SK-N-SH (cell line): ENCODE measurements at regions not wholly inside any gene's neighbourhood (a gene's known extent, or its start where the extent isn't known, plus 50 kb on each side); places are given as distances from the start of the nearest gene placed in this dataset.

Experiments used
- CTCF ChIA-PET: fragments of 300-600, 350-600 bp; formaldehyde crosslinking; extraction: SDS; loops from one replicate; lab custom pipeline; 2021; lab: Yijun Ruan, JAX
- POLR2A ChIA-PET: fragments of 350-600 bp; sonication (Branson Sonifier 250); formaldehyde crosslinking; extraction: SDS; loops from one replicate; lab custom pipeline; 2020; ENCODE audit warnings: antibody characterized with exemption, inconsistent platforms; lab: Yijun Ruan, JAX
- DNase-seq: peaks from one replicate; pipeline ENCODE4 v3.0.0; 2012
- H2AFZ ChIP-seq: fragments of 200-600 bp; sonication (generic); 2 replicates; pipeline ENCODE4 v1.8.1; 2016; ENCODE audit warnings: antibody characterized with exemption, mild to moderate bottlenecking, low read depth
- H3F3A ChIP-seq: fragments of 200-600 bp; sonication (generic); replicated peaks from 2 replicates; pipeline ENCODE3; 2016; ENCODE audit warnings: antibody characterized with exemption, mild to moderate bottlenecking; ENCODE audit not compliant: insufficient read depth
- H3K27ac ChIP-seq, 2 experiments: fragments of 200-500 bp in 1 of 2; fragments of 200-600 bp in 1 of 2; sonication (Bioruptor generic) in 1 of 2; sonication (generic), shearing (Covaris generic) in 1 of 2; 2 replicates each; pipeline versions ENCODE4 v1.5.1 to v1.6.1; 2014 to 2016; ENCODE audit warnings: low read depth in 2 of 2, inconsistent platforms in 1 of 2, low read length in 1 of 2, mild to moderate bottlenecking in 1 of 2, mixed read lengths in 1 of 2
- H3K27me3 ChIP-seq: fragments of 200-600 bp; sonication (generic), shearing (Covaris generic); 2 replicates; pipeline ENCODE4 v1.6.1; 2016; ENCODE audit warnings: mixed run types; ENCODE audit not compliant: insufficient read depth
- H3K36me3 ChIP-seq, 2 experiments: fragments of 200-500 bp in 1 of 2; fragments of 200-600 bp in 1 of 2; sonication (Bioruptor generic) in 1 of 2; sonication (generic) in 1 of 2; replicated peaks in 1 of 2; 2 replicates each; pipeline versions ENCODE3 to v1.5.1; 2014 to 2016; ENCODE audit warnings: low read length in 1 of 2, mild to moderate bottlenecking in 1 of 2; ENCODE audit not compliant: insufficient read depth in 2 of 2, control insufficient read depth in 1 of 2
- H3K4me1 ChIP-seq, 2 experiments: fragments of 200-500 bp in 1 of 2; fragments of 200-600 bp in 1 of 2; sonication (Bioruptor generic) in 1 of 2; sonication (generic), shearing (Covaris generic) in 1 of 2; 2 replicates each; pipeline versions ENCODE4 v1.5.1 to v1.6.1; 2014 to 2016; ENCODE audit warnings: low read depth in 1 of 2, low read length in 1 of 2, mixed run types in 1 of 2; ENCODE audit not compliant: insufficient read depth in 2 of 2, control insufficient read depth in 1 of 2
- H3K4me2 ChIP-seq: fragments of 200-600 bp; sonication (generic), shearing (Covaris generic); 2 replicates; pipeline ENCODE4 v1.6.1; 2017; ENCODE audit warnings: mixed run types
- H3K4me3 ChIP-seq, 2 experiments: fragments of 200-500 bp in 1 of 2; fragments of 200-600 bp in 1 of 2; sonication (Bioruptor generic) in 1 of 2; sonication (generic), shearing (Covaris generic) in 1 of 2; 2 replicates each; pipeline versions ENCODE4 v1.5.1 to v1.8.1; 2014 to 2016; ENCODE audit warnings: low read depth in 2 of 2, inconsistent platforms in 1 of 2, low read length in 1 of 2, mild to moderate bottlenecking in 1 of 2, mixed read lengths in 1 of 2, moderate library complexity in 1 of 2
- H3K79me2 ChIP-seq: fragments of 200-600 bp; sonication (generic); 2 replicates; pipeline ENCODE4 v1.8.1; 2017; ENCODE audit warnings: mild to moderate bottlenecking; ENCODE audit not compliant: insufficient read depth
- H3K9ac ChIP-seq: fragments of 200-600 bp; sonication (generic); 2 replicates; pipeline ENCODE4 v1.6.1; 2017; ENCODE audit warnings: mixed run types
- H3K9me2 ChIP-seq: fragments of 200-600 bp; sonication (generic); 2 replicates; pipeline ENCODE4 v1.6.1; 2017; ENCODE audit warnings: mixed run types
- H3K9me3 ChIP-seq: fragments of 200-600 bp; sonication (generic); 2 replicates; pipeline ENCODE4 v1.6.1; 2017; ENCODE audit warnings: mixed run types, mild to moderate bottlenecking, moderate library complexity
- H4K20me1 ChIP-seq: fragments of 200-600 bp; sonication (generic); 2 replicates; pipeline ENCODE4 v1.6.1; 2017; ENCODE audit warnings: mild to moderate bottlenecking, mixed run types; ENCODE audit not compliant: insufficient read depth
- CHD2 ChIP-seq: fragments of 150-350 bp; IDR thresholded peaks from 2 replicates; pipeline ENCODE4 v1.6.1; 2018; ENCODE audit warnings: low read length; ENCODE audit not compliant: partially characterized antibody
- CTCF ChIP-seq: fragments of 200-600 bp; sonication (generic); IDR thresholded peaks from 2 replicates; pipeline ENCODE4 v1.6.1; 2017; ENCODE audit warnings: antibody characterized with exemption, mild to moderate bottlenecking, moderate library complexity
- EZH2phosphoT487 ChIP-seq: fragments of 200-600 bp; sonication (generic); IDR thresholded peaks from 2 replicates; pipeline ENCODE4 v1.6.1; 2017; ENCODE audit warnings: low read depth, mixed run types, mild to moderate bottlenecking, antibody characterized with exemption, moderate library complexity, borderline replicate concordance
- FOXM1 ChIP-seq: IDR thresholded peaks from 2 replicates; pipeline ENCODE4 v1.4.0; 2012; ENCODE audit warnings: low read depth, mild to moderate bottlenecking
- GABPA ChIP-seq: IDR thresholded peaks from 2 replicates; pipeline ENCODE4 v1.4.0; 2012; ENCODE audit warnings: low read depth, mild to moderate bottlenecking
- IRF3 ChIP-seq: fragments of 150-350 bp; IDR thresholded peaks from 2 replicates; pipeline ENCODE4 v1.6.1; 2016; ENCODE audit warnings: mild to moderate bottlenecking, low read depth, low read length
- MEF2A ChIP-seq: IDR thresholded peaks from 2 replicates; pipeline ENCODE4 v1.4.0; 2012; ENCODE audit warnings: low read depth, borderline replicate concordance
- NFIC ChIP-seq: IDR thresholded peaks from 2 replicates; pipeline ENCODE4 v1.4.0; 2012; ENCODE audit warnings: borderline replicate concordance
- NRF1 ChIP-seq: IDR thresholded peaks from 2 replicates; pipeline ENCODE4 v1.6.1; 2012; ENCODE audit warnings: low read depth, mild to moderate bottlenecking, low read length
- RAD21 ChIP-seq: IDR thresholded peaks from 2 replicates; pipeline ENCODE4 v1.6.1; 2012; ENCODE audit warnings: mild to moderate bottlenecking, low read length
- REST ChIP-seq: IDR thresholded peaks from 2 replicates; pipeline ENCODE4 v1.6.1; 2012; ENCODE audit warnings: mild to moderate bottlenecking, low read depth, low read length, moderate library complexity
- RFX5 ChIP-seq: IDR thresholded peaks from 2 replicates; pipeline ENCODE4 v1.6.1; 2012; ENCODE audit warnings: mild to moderate bottlenecking, improper control_type of control experiment, low read length
- ZBTB33 ChIP-seq: IDR thresholded peaks from 2 replicates; pipeline ENCODE4 v1.4.0; 2012; ENCODE audit warnings: low read depth, borderline replicate concordance
- WGBS: methylation state at CpG from one replicate; pipeline ENCODE4 v1.1.6; 2017; ENCODE audit warnings: low lambda C conversion rate; 5-methylcytosine and 5-hydroxymethylcytosine counted together

GRCh38 chr5:98694902-98695301, 78.6 kb upstream of the RGMB start:
- DNase-seq, result no peak
- no peaks in the 10 kb centered on the region for H3K36me3 ChIP-seq
- WGBS, result 22% methylated on average over 1 of the region's 1 CpG
- no peak overlapping the region for H3K4me2 ChIP-seq
- no peak overlapping the region for H3K9ac ChIP-seq
- H3F3A ChIP-seq, result no peaks in the 10 kb centered on the region
- POLR2A ChIA-PET, result no interaction called here
- H3K9me2 ChIP-seq, result no peaks in the 10 kb centered on the region
- CTCF ChIA-PET, result interaction anchor here (1.5 kb wide), 1 partner anchor 73 kb away, joined by 6 read pairs; no protein-coding TSS in a partner anchor
- TF ChIP-seq IRF3, result no peak
- no peak for TF ChIP-seq ZBTB33
- TF ChIP-seq CHD2, result no peak
- no peak for TF ChIP-seq CTCF
- no peak for TF ChIP-seq RAD21
- no peak for TF ChIP-seq RFX5
- no peak for TF ChIP-seq NFIC
- TF ChIP-seq FOXM1, result no peak
- no peak for TF ChIP-seq GABPA
- TF ChIP-seq NRF1, result no peak
- H3K9me3 ChIP-seq, result 0 out of 2 replicates have a peak, but pooled peaks cover 5% of the 10 kb centered on the region
- H3K4me3 ChIP-seq, result no peak overlapping the region
- H3K79me2 ChIP-seq, result no peaks in the 10 kb centered on the region
- H4K20me1 ChIP-seq, result no peaks in the 10 kb centered on the region
- H3K27me3 ChIP-seq, result no peaks in the 10 kb centered on the region
- H3K4me1 ChIP-seq, result no peaks in the 10 kb centered on the region
- no peak overlapping the region for H3K27ac ChIP-seq
- no peak overlapping the region for H2AFZ ChIP-seq

- POLR2A ChIA-PET, result no interaction called here
- CTCF ChIA-PET, result no interaction called here
Observed at GRCh38 chr5:98698359-98698758, 75.1 kb upstream of the RGMB start.

More at GRCh38 chr5:98698359-98698758, 75.1 kb upstream of the RGMB start:
- Histone ChIP-seq H2AFZ (no peak overlapping the region), H3F3A (no peaks in the 10 kb centered on the region), H3K4me1 (no peaks in the 10 kb centered on the region), H3K36me3 (no peaks in the 10 kb centered on the region), H3K9ac (no peak overlapping the region), H3K4me2 (no peak overlapping the region), H4K20me1 (no peaks in the 10 kb centered on the region), H3K27ac (no peak overlapping the region), H3K9me3 (0 out of 2 replicates have a peak, but pooled peaks cover 11% of the 10 kb centered on the region), H3K79me2 (no peaks in the 10 kb centered on the region)
- TF ChIP-seq EZH2phosphoT487 (no peak), MEF2A (no peak), GABPA (no peak), REST (no peak), NRF1 (no peak)
- TF ChIP-seq, all 33 proteins: peak for 0
- Histone ChIP-seq H3K9me2 (no peaks in the 10 kb centered on the region), H3K27me3 (no peaks in the 10 kb centered on the region), H3K4me3 (no peak overlapping the region)
- no peak for DNase-seq
